ENCODE measurements at regions not wholly inside any gene's neighbourhood (a gene's known extent, or its start where the extent isn't known, plus 50 kb on each side); places are given as distances from the start of the nearest gene placed in this dataset.

- no peak for FAIRE-seq
- intact Hi-C loops (cut with DNase I) = no loop called here
These were observed 499.5 kb downstream of the AACS start for GRCh38 chr12:125564753-125565152.

GRCh38 chr12:125567581-125567980 is 502.3 kb downstream of the AACS start:
- TF ChIP-seq CTCF (IDR thresholded peaks at IDR 0.05; ENCODE audit: borderline replicate concordance, extremely low read depth, insufficient read depth) = no peak
- DNase-seq (no peak), FAIRE-seq (no peak)
- no peaks in the 10 kb centered on the region for H3K9me3 ChIP-seq (ENCODE audit: control insufficient read depth in 2 of 3, insufficient read depth in 1 of 3, low read length in 3 of 3)
- no peak overlapping the region for H3K4me3 ChIP-seq (ENCODE audit: low read length in 3 of 3)
- intact Hi-C loops (cut with DNase I) = no loop called here
- no peaks in the 10 kb centered on the region for H3K27me3 ChIP-seq (ENCODE audit: control insufficient read depth, insufficient read depth, low read length)
- no peak overlapping the region for H3K9ac ChIP-seq (ENCODE audit: low read length in 3 of 3)
- no peaks in the 10 kb centered on the region for H3K4me1 ChIP-seq (ENCODE audit: control insufficient read depth in 2 of 3, insufficient read depth in 2 of 3, low read depth in 1 of 3, low read length in 3 of 3)
- H3K27ac ChIP-seq (ENCODE audit: low read depth in 2 of 2, low read length in 2 of 2) = no peak overlapping the region
- H3K36me3 ChIP-seq (ENCODE audit: control insufficient read depth in 2 of 3, insufficient read depth in 3 of 3, low read length in 3 of 3) = no peaks in the 10 kb centered on the region

More at GRCh38 chr12:125564753-125565152, 499.5 kb downstream of the AACS start:
- Histone ChIP-seq H3K9me3 (ENCODE audit: control insufficient read depth in 2 of 3, insufficient read depth in 1 of 3, low read length in 3 of 3) (no peaks in the 10 kb centered on the region), H3K36me3 (ENCODE audit: control insufficient read depth in 2 of 3, insufficient read depth in 3 of 3, low read length in 3 of 3) (no peaks in the 10 kb centered on the region), H3K4me1 (ENCODE audit: control insufficient read depth in 2 of 3, insufficient read depth in 2 of 3, low read depth in 1 of 3, low read length in 3 of 3) (no peaks in the 10 kb centered on the region), H3K9ac (ENCODE audit: low read length in 3 of 3) (no peak overlapping the region), H3K27ac (ENCODE audit: low read depth in 2 of 2, low read length in 2 of 2) (no peak overlapping the region), H3K27me3 (ENCODE audit: control insufficient read depth, insufficient read depth, low read length) (no peaks in the 10 kb centered on the region), H3K4me3 (ENCODE audit: low read length in 3 of 3) (no peak overlapping the region)
- no peak for TF ChIP-seq CTCF (IDR thresholded peaks at IDR 0.05; ENCODE audit: borderline replicate concordance, extremely low read depth, insufficient read depth)
- no peak for DNase-seq

GRCh38 chr12:125568306-125568705 is 503.1 kb downstream of the AACS start:
- no peak for TF ChIP-seq CTCF (IDR thresholded peaks at IDR 0.05; ENCODE audit: borderline replicate concordance, extremely low read depth, insufficient read depth)
- intact Hi-C loops (cut with DNase I) = no loop called here

GRCh38 chr12:125573271-125573670 is 508.0 kb downstream of the AACS start:
- intact Hi-C loops (cut with DNase I) = no loop called here
- H3K36me3 ChIP-seq (ENCODE audit: control insufficient read depth in 2 of 3, insufficient read depth in 3 of 3, low read length in 3 of 3) = no peaks in the 10 kb centered on the region
- H3K27ac ChIP-seq (ENCODE audit: low read depth in 2 of 2, low read length in 2 of 2) = no peak overlapping the region
- no peaks in the 10 kb centered on the region for H3K4me1 ChIP-seq (ENCODE audit: control insufficient read depth in 2 of 3, insufficient read depth in 2 of 3, low read depth in 1 of 3, low read length in 3 of 3)
- H3K27me3 ChIP-seq (ENCODE audit: control insufficient read depth, insufficient read depth, low read length) = no peaks in the 10 kb centered on the region
- H3K9me3 ChIP-seq (ENCODE audit: control insufficient read depth in 2 of 3, insufficient read depth in 1 of 3, low read length in 3 of 3) = peaks cover 0 to 3% (median 0%) of the 10 kb centered on the region in 3 donors
- no peak for FAIRE-seq
- H3K4me3 ChIP-seq (ENCODE audit: low read length in 3 of 3) = no peak overlapping the region
- TF ChIP-seq CTCF (IDR thresholded peaks at IDR 0.05; ENCODE audit: borderline replicate concordance, extremely low read depth, insufficient read depth) = no peak
- no peak overlapping the region for H3K9ac ChIP-seq (ENCODE audit: low read length in 3 of 3)
- no peak for DNase-seq

More at GRCh38 chr12:125568306-125568705, 503.1 kb downstream of the AACS start:
- no peaks in the 10 kb centered on the region for H3K27me3 ChIP-seq (ENCODE audit: control insufficient read depth, insufficient read depth, low read length)
- no peak overlapping the region for H3K27ac ChIP-seq (ENCODE audit: low read depth in 2 of 2, low read length in 2 of 2)
- no peak for FAIRE-seq
- H3K36me3 ChIP-seq (ENCODE audit: control insufficient read depth in 2 of 3, insufficient read depth in 3 of 3, low read length in 3 of 3) = no peaks in the 10 kb centered on the region
- no peak for DNase-seq
- H3K4me1 ChIP-seq (ENCODE audit: control insufficient read depth in 2 of 3, insufficient read depth in 2 of 3, low read depth in 1 of 3, low read length in 3 of 3) = no peaks in the 10 kb centered on the region
- H3K9me3 ChIP-seq (ENCODE audit: control insufficient read depth in 2 of 3, insufficient read depth in 1 of 3, low read length in 3 of 3) = no peaks in the 10 kb centered on the region
- no peak overlapping the region for H3K4me3 ChIP-seq (ENCODE audit: low read length in 3 of 3)
- H3K9ac ChIP-seq (ENCODE audit: low read length in 3 of 3) = no peak overlapping the region
